ENCODE measurements at regions not wholly inside any gene's neighbourhood (a gene's known extent, or its start where the extent isn't known, plus 50 kb on each side); places are given as distances from the start of the nearest gene placed in this dataset.
"Not testable (repeated sequence)": the region's sequence is repeated elsewhere in the genome, so short reads cannot be mapped to it uniquely, and the experiment has no call there.

GRCh38 chr3:86830566-86830965, 160.4 kb downstream of the VGLL3 start:
- Histone ChIP-seq H3K4me2 (ENCODE audit: low read length) (no peak overlapping the region), H3K9me3 (ENCODE audit: insufficient read depth, low read depth, low read length) (no peaks in the 10 kb centered on the region), H3K4ac (ENCODE audit: low read depth, low read length) (no peak overlapping the region), H2AK5ac (ENCODE audit: low read length) (no peak overlapping the region), H2BK12ac (ENCODE audit: low read length) (no peak overlapping the region), H2BK5ac (ENCODE audit: low read depth, low read length, poor library complexity) (no peak overlapping the region), H3K14ac (ENCODE audit: low read length) (no peak overlapping the region), H3K4me3 (ENCODE audit: low read depth, low read length) (no peak overlapping the region), H2BK120ac (ENCODE audit: insufficient read depth, low read length, poor library complexity) (no peak overlapping the region), H3K9ac (ENCODE audit: low read length) (no peak overlapping the region), H3K23ac (ENCODE audit: low read length) (no peak overlapping the region), H4K12ac (ENCODE audit: low read depth, low read length) (no peak overlapping the region), H3K4me1 (ENCODE audit: control insufficient read depth in 1 of 2, insufficient read depth in 2 of 2, low read length in 2 of 2) (no peaks in the 10 kb centered on the region), H4K8ac (ENCODE audit: low read depth, low read length) (no peak overlapping the region), H3K36me3 (ENCODE audit: control insufficient read depth in 1 of 2, insufficient read depth in 2 of 2, low read length in 2 of 2) (no peaks in the 10 kb centered on the region), H2AFZ (ENCODE audit: insufficient read depth, low read length, poor library complexity) (no peak overlapping the region), H3K27me3 (ENCODE audit: insufficient read depth, low read length) (no peaks in the 10 kb centered on the region), H3K79me1 (ENCODE audit: low read length) (no peaks in the 10 kb centered on the region), H3K18ac (ENCODE audit: low read length) (no peak overlapping the region), H4K91ac (ENCODE audit: low read depth, low read length) (no peak overlapping the region), H3K27ac (ENCODE audit: low read depth, low read length) (no peak overlapping the region), H3K79me2 (ENCODE audit: control insufficient read depth, insufficient read depth, low read length, poor library complexity) (no peaks in the 10 kb centered on the region)
- no CpG with 5 or more reads among the region's 1 CpG for WGBS (ENCODE audit: extremely low coverage, insufficient coverage, insufficient read length)
- no peak for DNase-seq

DNA sequence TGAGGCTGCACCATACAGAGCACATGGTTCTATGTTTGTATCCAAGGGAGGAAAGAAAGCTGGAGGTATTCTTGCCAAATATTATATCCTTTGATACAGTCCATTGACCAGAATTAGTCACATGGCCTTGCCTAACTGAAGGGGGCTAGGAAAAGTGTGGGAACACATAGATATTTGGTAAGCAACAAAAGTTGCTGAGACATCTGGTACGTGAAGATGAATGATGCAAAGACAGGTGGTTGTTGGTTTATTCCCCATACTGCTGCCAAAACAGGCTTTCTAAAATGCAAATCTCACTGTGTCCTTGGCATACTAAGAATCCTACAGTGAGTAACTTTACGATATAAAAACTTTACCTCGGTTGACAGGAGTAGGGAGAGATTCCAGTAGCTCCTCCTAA, 162.2 kb downstream of the VGLL3 start:
- Histone ChIP-seq H2BK5ac (ENCODE audit: low read depth, low read length, poor library complexity) (no peak overlapping the region), H4K12ac (ENCODE audit: low read depth, low read length) (no peak overlapping the region), H2BK12ac (ENCODE audit: low read length) (no peak overlapping the region), H3K14ac (ENCODE audit: low read length) (no peak overlapping the region), H4K8ac (ENCODE audit: low read depth, low read length) (no peak overlapping the region), H3K23ac (ENCODE audit: low read length) (no peak overlapping the region), H3K79me1 (ENCODE audit: low read length) (no peaks in the 10 kb centered on the region), H3K4me2 (ENCODE audit: low read length) (no peak overlapping the region), H3K4ac (ENCODE audit: low read depth, low read length) (no peak overlapping the region), H2BK120ac (ENCODE audit: insufficient read depth, low read length, poor library complexity) (no peak overlapping the region), H3K36me3 (ENCODE audit: control insufficient read depth in 1 of 2, insufficient read depth in 2 of 2, low read length in 2 of 2) (no peaks in the 10 kb centered on the region), H3K18ac (ENCODE audit: low read length) (no peak overlapping the region), H3K27ac (ENCODE audit: low read depth, low read length) (no peak overlapping the region), H3K79me2 (ENCODE audit: control insufficient read depth, insufficient read depth, low read length, poor library complexity) (no peaks in the 10 kb centered on the region), H3K9ac (ENCODE audit: low read length) (no peak overlapping the region), H2AFZ (ENCODE audit: insufficient read depth, low read length, poor library complexity) (no peak overlapping the region), H3K9me3 (ENCODE audit: insufficient read depth, low read depth, low read length) (no peaks in the 10 kb centered on the region), H3K4me3 (ENCODE audit: low read depth, low read length) (no peak overlapping the region), H2AK5ac (ENCODE audit: low read length) (no peak overlapping the region), H3K27me3 (ENCODE audit: insufficient read depth, low read length) (no peaks in the 10 kb centered on the region), H4K91ac (ENCODE audit: low read depth, low read length) (no peak overlapping the region), H3K4me1 (ENCODE audit: control insufficient read depth in 1 of 2, insufficient read depth in 2 of 2, low read length in 2 of 2) (no peaks in the 10 kb centered on the region)
- WGBS (ENCODE audit: extremely low coverage, insufficient coverage, insufficient read length): no CpG with 5 or more reads among the region's 3 CpGs
- no peak for DNase-seq

- H3K18ac ChIP-seq (ENCODE audit: low read length); H4K8ac ChIP-seq (ENCODE audit: low read depth, low read length); H3K36me3 ChIP-seq (ENCODE audit: control insufficient read depth in 1 of 2, insufficient read depth in 2 of 2, low read length in 2 of 2); H3K9ac ChIP-seq (ENCODE audit: low read length); H3K27me3 ChIP-seq (ENCODE audit: insufficient read depth, low read length); H4K91ac ChIP-seq (ENCODE audit: low read depth, low read length); H3K4me2 ChIP-seq (ENCODE audit: low read length); H3K9me3 ChIP-seq (ENCODE audit: insufficient read depth, low read depth, low read length); H2BK12ac ChIP-seq (ENCODE audit: low read length); H3K27ac ChIP-seq (ENCODE audit: low read depth, low read length); H2AK5ac ChIP-seq (ENCODE audit: low read length); H3K23ac ChIP-seq (ENCODE audit: low read length); H2BK120ac ChIP-seq (ENCODE audit: insufficient read depth, low read length, poor library complexity); H3K4me3 ChIP-seq (ENCODE audit: low read depth, low read length); H3K14ac ChIP-seq (ENCODE audit: low read length); H2BK5ac ChIP-seq (ENCODE audit: low read depth, low read length, poor library complexity); H3K79me2 ChIP-seq (ENCODE audit: control insufficient read depth, insufficient read depth, low read length, poor library complexity); DNase-seq; H4K12ac ChIP-seq (ENCODE audit: low read depth, low read length); H3K4me1 ChIP-seq (ENCODE audit: control insufficient read depth in 1 of 2, insufficient read depth in 2 of 2, low read length in 2 of 2); H3K79me1 ChIP-seq (ENCODE audit: low read length); H2AFZ ChIP-seq (ENCODE audit: insufficient read depth, low read length, poor library complexity); H3K4ac ChIP-seq (ENCODE audit: low read depth, low read length): not testable (repeated sequence)
- no CpG with 5 or more reads among the region's 10 CpGs for WGBS (ENCODE audit: extremely low coverage, insufficient coverage, insufficient read length)
Measured at GRCh38 chr3:86827582-86827981, 163.4 kb downstream of the VGLL3 start.

DNA sequence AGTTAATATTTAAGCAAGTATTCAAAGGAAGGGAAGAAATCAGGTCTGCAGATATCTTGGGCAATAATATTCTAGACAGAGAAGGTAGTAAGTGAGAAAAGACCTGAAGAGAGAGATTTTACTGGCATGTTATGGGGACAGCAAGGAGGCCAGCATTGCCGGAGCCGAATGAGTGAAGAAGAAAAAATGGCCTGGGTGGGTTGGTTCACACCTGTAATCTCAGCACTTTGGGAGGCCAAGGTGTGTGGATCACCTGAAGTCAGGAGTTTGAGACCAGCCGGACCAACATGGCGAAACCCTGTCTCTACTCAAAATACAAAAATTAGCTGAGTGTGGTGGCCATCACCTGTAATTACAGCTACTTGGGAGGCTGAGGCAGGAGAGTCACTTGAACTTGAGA, 164.7 kb downstream of the VGLL3 start:
- no peak for DNase-seq
- Histone ChIP-seq H3K27ac (ENCODE audit: low read depth, low read length) (no peak overlapping the region), H2BK5ac (ENCODE audit: low read depth, low read length, poor library complexity) (no peak overlapping the region), H3K9ac (ENCODE audit: low read length) (no peak overlapping the region), H3K36me3 (ENCODE audit: control insufficient read depth in 1 of 2, insufficient read depth in 2 of 2, low read length in 2 of 2) (no peaks in the 10 kb centered on the region), H3K4me1 (ENCODE audit: control insufficient read depth in 1 of 2, insufficient read depth in 2 of 2, low read length in 2 of 2) (no peaks in the 10 kb centered on the region), H3K4me3 (ENCODE audit: low read depth, low read length) (no peak overlapping the region), H3K4ac (ENCODE audit: low read depth, low read length) (no peak overlapping the region), H3K18ac (ENCODE audit: low read length) (no peak overlapping the region), H2AFZ (ENCODE audit: insufficient read depth, low read length, poor library complexity) (no peak overlapping the region), H4K91ac (ENCODE audit: low read depth, low read length) (no peak overlapping the region), H4K8ac (ENCODE audit: low read depth, low read length) (no peak overlapping the region), H2BK12ac (ENCODE audit: low read length) (no peak overlapping the region), H3K23ac (ENCODE audit: low read length) (no peak overlapping the region), H3K9me3 (ENCODE audit: insufficient read depth, low read depth, low read length) (no peaks in the 10 kb centered on the region), H3K79me2 (ENCODE audit: control insufficient read depth, insufficient read depth, low read length, poor library complexity) (no peaks in the 10 kb centered on the region), H3K27me3 (ENCODE audit: insufficient read depth, low read length) (no peaks in the 10 kb centered on the region), H3K14ac (ENCODE audit: low read length) (no peak overlapping the region), H3K4me2 (ENCODE audit: low read length) (no peak overlapping the region), H4K12ac (ENCODE audit: low read depth, low read length) (no peak overlapping the region), H2AK5ac (ENCODE audit: low read length) (no peak overlapping the region), H2BK120ac (ENCODE audit: insufficient read depth, low read length, poor library complexity) (no peak overlapping the region), H3K79me1 (ENCODE audit: low read length) (no peaks in the 10 kb centered on the region)
- WGBS (ENCODE audit: extremely low coverage, insufficient coverage, insufficient read length): no CpG with 5 or more reads among the region's 4 CpGs

GRCh38 chr3:86815880-86816279, 175.1 kb downstream of the VGLL3 start:
- Histone ChIP-seq H2BK12ac (ENCODE audit: low read length) (no peak overlapping the region), H3K79me1 (ENCODE audit: low read length) (no peaks in the 10 kb centered on the region), H3K79me2 (ENCODE audit: control insufficient read depth, insufficient read depth, low read length, poor library complexity) (no peaks in the 10 kb centered on the region), H2AFZ (ENCODE audit: insufficient read depth, low read length, poor library complexity) (no peak overlapping the region), H4K12ac (ENCODE audit: low read depth, low read length) (no peak overlapping the region), H3K4ac (ENCODE audit: low read depth, low read length) (no peak overlapping the region), H3K18ac (ENCODE audit: low read length) (no peak overlapping the region), H3K4me3 (ENCODE audit: low read depth, low read length) (no peak overlapping the region), H3K27ac (ENCODE audit: low read depth, low read length) (no peak overlapping the region), H3K23ac (ENCODE audit: low read length) (no peak overlapping the region), H2BK120ac (ENCODE audit: insufficient read depth, low read length, poor library complexity) (no peak overlapping the region), H3K9ac (ENCODE audit: low read length) (no peak overlapping the region), H2AK5ac (ENCODE audit: low read length) (no peak overlapping the region), H4K8ac (ENCODE audit: low read depth, low read length) (no peak overlapping the region), H3K36me3 (ENCODE audit: control insufficient read depth in 1 of 2, insufficient read depth in 2 of 2, low read length in 2 of 2) (no peaks in the 10 kb centered on the region), H2BK5ac (ENCODE audit: low read depth, low read length, poor library complexity) (no peak overlapping the region), H3K4me1 (ENCODE audit: control insufficient read depth in 1 of 2, insufficient read depth in 2 of 2, low read length in 2 of 2) (no peaks in the 10 kb centered on the region), H3K14ac (ENCODE audit: low read length) (no peak overlapping the region), H3K9me3 (ENCODE audit: insufficient read depth, low read depth, low read length) (no peaks in the 10 kb centered on the region), H3K4me2 (ENCODE audit: low read length) (no peak overlapping the region), H3K27me3 (ENCODE audit: insufficient read depth, low read length) (no peaks in the 10 kb centered on the region), H4K91ac (ENCODE audit: low read depth, low read length) (no peak overlapping the region)
- no peak for DNase-seq
